HG03342 (cell line): ENCODE measurements at regions not wholly inside any gene's neighbourhood (a gene's known extent, or its start where the extent isn't known, plus 50 kb on each side); places are given as distances from the start of the nearest gene placed in this dataset.

Source experiments
- ATAC-seq: cut with Tn5 transposase; IDR thresholded peaks from one replicate; pipeline ENCODE4 v1.9.1; 2021; ENCODE audit warnings: mild to moderate bottlenecking, moderate library complexity; ENCODE audit not compliant: unreplicated experiment

- ATAC-seq, result no peak
These were observed 50.6 kb upstream of the TMEFF2 start for GRCh38 chr2:192245329-192245728.
